HepG2 (cell line): ENCODE measurements at regions not wholly inside any gene's neighbourhood (a gene's known extent, or its start where the extent isn't known, plus 50 kb on each side); places are given as distances from the start of the nearest gene placed in this dataset.
A peak's percentile ranks its signal among the peaks of the same experiment; 100 is the strongest.

ENCODE experiments used
- ARNT ChIP-seq: fragments of 450-650 bp; IDR thresholded peaks from 2 replicates; pipeline ENCODE4 v1.6.1; 2017
- CENPT ChIP-seq: sonication (generic); formaldehyde crosslinking; IDR thresholded peaks from 2 replicates; pipeline ENCODE4 v1.8.0; 2022; ENCODE audit warnings: low read depth, mild to moderate bottlenecking, moderate library complexity, missing genetic modification reagents
- DDIT3 ChIP-seq: sonication (generic); formaldehyde crosslinking; IDR thresholded peaks from 2 replicates; pipeline ENCODE4 v1.4.0; 2020; ENCODE audit warnings: mild to moderate bottlenecking, missing genetic modification reagents
- HOXA5 ChIP-seq: sonication (generic); formaldehyde crosslinking; IDR thresholded peaks from 2 replicates; pipeline ENCODE4 v1.4.0; 2020; ENCODE audit warnings: missing genetic modification reagents
- NR0B2 ChIP-seq: sonication (generic); formaldehyde crosslinking; IDR thresholded peaks from 2 replicates; pipeline ENCODE4 v1.4.0; 2020; ENCODE audit warnings: mild to moderate bottlenecking, missing genetic modification reagents
- SMYD3 ChIP-seq: sonication (generic); formaldehyde crosslinking; IDR thresholded peaks from 2 replicates; pipeline ENCODE4 v1.8.1; 2023; ENCODE audit warnings: mild to moderate bottlenecking, missing genetic modification reagents
- SNAPC5 ChIP-seq: sonication (generic); formaldehyde crosslinking; IDR thresholded peaks from 2 replicates; pipeline ENCODE4 v1.8.1; 2023; ENCODE audit warnings: mild to moderate bottlenecking, missing genetic modification reagents, borderline replicate concordance
- SOX6 ChIP-seq, 2 experiments: fragments of 450-650 bp in 1 of 2; sonication (generic) in 1 of 2; formaldehyde crosslinking in 1 of 2; IDR thresholded peaks; 2 replicates each; pipeline versions ENCODE4 v1.4.0 to v1.6.1; 2017 to 2020; ENCODE audit warnings: antibody characterized with exemption in 1 of 2, mild to moderate bottlenecking in 1 of 2, missing genetic modification reagents in 1 of 2
- SRF ChIP-seq: IDR thresholded peaks from 2 replicates; pipeline ENCODE4 v1.6.1; 2011; ENCODE audit warnings: mild to moderate bottlenecking, low read depth, low read length, moderate library complexity
- SRY ChIP-seq: sonication (generic); formaldehyde crosslinking; IDR thresholded peaks from 2 replicates; pipeline ENCODE4 v1.8.0; 2022; ENCODE audit warnings: mild to moderate bottlenecking, missing genetic modification reagents
- TFDP1 ChIP-seq: IDR thresholded peaks from 2 replicates; pipeline ENCODE4 v1.6.1; 2016; ENCODE audit warnings: missing compliant biosample characterization, missing genetic modification reagents, borderline replicate concordance
- XBP1 ChIP-seq: sonication (generic); formaldehyde crosslinking; IDR thresholded peaks from 2 replicates; pipeline ENCODE4 v1.5.0; 2020; ENCODE audit warnings: missing genetic modification reagents
- ZBTB20 ChIP-seq: sonication (generic); formaldehyde crosslinking; IDR thresholded peaks from 2 replicates; pipeline ENCODE4 v1.8.1; 2023; ENCODE audit warnings: missing genetic modification reagents, low read depth, mild to moderate bottlenecking, borderline replicate concordance
- ZBTB8A ChIP-seq: sonication (generic); formaldehyde crosslinking; IDR thresholded peaks from 2 replicates; pipeline ENCODE4 v1.4.0; 2020; ENCODE audit warnings: mild to moderate bottlenecking, low read depth, missing genetic modification reagents, borderline replicate concordance
- ZNF350 ChIP-seq: sonication (generic); formaldehyde crosslinking; IDR thresholded peaks from 2 replicates; pipeline ENCODE4 v1.4.0; 2020; ENCODE audit warnings: mild to moderate bottlenecking, low read depth, missing genetic modification reagents, borderline replicate concordance
- ZNF367 ChIP-seq: sonication (generic); formaldehyde crosslinking; IDR thresholded peaks from 2 replicates; pipeline ENCODE4 v1.4.0; 2020; ENCODE audit warnings: missing genetic modification reagents, borderline replicate concordance
- ZNF414 ChIP-seq: sonication (generic); formaldehyde crosslinking; IDR thresholded peaks from 2 replicates; pipeline ENCODE4 v1.5.0; 2020; ENCODE audit warnings: missing genetic modification reagents
- ZNF503 ChIP-seq: sonication (generic); formaldehyde crosslinking; IDR thresholded peaks from 2 replicates; pipeline ENCODE4 v1.4.0; 2020; ENCODE audit warnings: missing genetic modification reagents
- ZNF562 ChIP-seq: sonication (generic); formaldehyde crosslinking; IDR thresholded peaks from 2 replicates; pipeline ENCODE4 v1.8.0; 2022; ENCODE audit warnings: missing genetic modification reagents, borderline replicate concordance
- ZNF580 ChIP-seq: IDR thresholded peaks from 2 replicates; pipeline ENCODE4 v1.6.1; 2016; ENCODE audit warnings: low read depth, borderline replicate concordance
- ZNF597 ChIP-seq: sonication (generic); formaldehyde crosslinking; IDR thresholded peaks from 2 replicates; pipeline ENCODE4 v1.5.0; 2020; ENCODE audit warnings: missing genetic modification reagents

GRCh38 chr20:50399917-50400704 is 110.1 kb upstream of the PTPN1 start (continued):
- TF ChIP-seq ZNF367 (no peak), SNAPC5 (no peak; the same call in 1 of the 2 replicates), TFDP1 (CRISPR knock-in tag) (no peak; the same call in 1 of the 2 replicates), ARNT (no peak), XBP1 (CRISPR knock-in tag) (no peak), ZBTB8A (CRISPR knock-in tag) (peak; percentile 88; the same call in 1 of the 2 replicates), ZBTB20 (peak; percentile 91; the same call in 1 of the 2 replicates), DDIT3 (CRISPR knock-in tag) (peak; percentile 92), CENPT (0 out of 2 replicates have a peak, but pooled peaks have one; percentile 17), ZNF597 (CRISPR knock-in tag) (no peak), ZNF414 (CRISPR knock-in tag) (peak; percentile 92), SMYD3 (CRISPR knock-in tag) (no peak), NR0B2 (CRISPR knock-in tag) (peak; percentile 38; the same call in 1 of the 2 replicates), ZNF562 (CRISPR knock-in tag) (no peak), ZNF580 (CRISPR knock-in tag) (peak; percentile 98), ZNF503 (peak; percentile 97), SOX6 (IDR thresholded peaks at IDR 0.05) (no peak), SOX6 (CRISPR knock-in tag; IDR thresholded peaks at IDR 0.05) (peak; percentile 95), SRY (CRISPR knock-in tag) (no peak), ZNF350 (CRISPR knock-in tag) (peak; percentile 98), SRF (peak; percentile 68), HOXA5 (CRISPR knock-in tag) (0 out of 2 replicates have a peak, but pooled peaks have one; percentile 30)
